Activated CD4-positive, alpha-beta T cell treated with anti-CD3 and anti-CD28 coated beads, Interleukin-2, amount 10 ng/mL, durations not matched to agents 7 days and 5 days (primary cell): ENCODE measurements at regions not wholly inside any gene's neighbourhood (a gene's known extent, or its start where the extent isn't known, plus 50 kb on each side); places are given as distances from the start of the nearest gene placed in this dataset.
"Not testable (repeated sequence)": the region's sequence is repeated elsewhere in the genome, so short reads cannot be mapped to it uniquely, and the experiment has no call there.

Experiments used
- CTCF ChIA-PET: fragments of 350-600 bp; sonication (Branson Sonifier 250); formaldehyde crosslinking; loops from one replicate; lab custom pipeline; 2021; ENCODE audit warnings: antibody characterized with exemption; lab: Charles Lee
- POLR2A ChIA-PET: fragments of 350-600 bp; sonication (Branson Sonifier 250); formaldehyde crosslinking; loops from one replicate; lab custom pipeline; 2021; ENCODE audit warnings: antibody characterized with exemption; lab: Charles Lee
- DNase-seq: peaks from one replicate; pipeline ENCODE4 v3.0.0-alpha.2; 2020
- H3K27ac Mint-ChIP-seq: one replicate; pipeline ENCODE4 v1.8.0; 2021; ENCODE audit warnings: mild to moderate bottlenecking, moderate library complexity, mixed read lengths
- H3K27me3 Mint-ChIP-seq: one replicate; pipeline ENCODE4 v1.8.0; 2021; ENCODE audit warnings: mixed read lengths
- H3K36me3 Mint-ChIP-seq: one replicate; pipeline ENCODE4 v1.8.0; 2021; ENCODE audit warnings: low read depth, mixed read lengths
- H3K4me1 Mint-ChIP-seq: one replicate; pipeline ENCODE4 v1.8.0; 2021; ENCODE audit warnings: mixed read lengths
- H3K4me3 Mint-ChIP-seq: one replicate; pipeline ENCODE4 v1.8.0; 2021; ENCODE audit warnings: mild to moderate bottlenecking, moderate library complexity, mixed read lengths
- H3K9me3 Mint-ChIP-seq: one replicate; pipeline ENCODE4 v1.8.0; 2021; ENCODE audit warnings: mixed read lengths

- CTCF ChIA-PET, H3K4me3 Mint-ChIP-seq, H3K27ac Mint-ChIP-seq, H3K36me3 Mint-ChIP-seq, DNase-seq, POLR2A ChIA-PET, H3K27me3 Mint-ChIP-seq, H3K4me1 Mint-ChIP-seq, H3K9me3 Mint-ChIP-seq: not testable (repeated sequence)
These were observed 149.4 kb upstream of the G2E3 start for GRCh38 chr14:30409508-30410015.

GRCh38 chr14:30410986-30411385, 148.0 kb upstream of the G2E3 start:
- ChIA-PET POLR2A (no interaction called here), CTCF (interaction anchor here (0.6 kb wide), 1 partner anchor 36 kb away, joined by 3 read pairs; no protein-coding TSS in a partner anchor)
- H3K27ac Mint-ChIP-seq, result no peak overlapping the region

GRCh38 chr14:30413184-30413583, 145.8 kb upstream of the G2E3 start:
- H3K36me3 Mint-ChIP-seq, POLR2A ChIA-PET, DNase-seq, H3K27me3 Mint-ChIP-seq, H3K9me3 Mint-ChIP-seq, H3K27ac Mint-ChIP-seq, H3K4me1 Mint-ChIP-seq, H3K4me3 Mint-ChIP-seq: not testable (repeated sequence)
- CTCF ChIA-PET, result interaction anchor here (0.6 kb wide), 1 partner anchor 14 kb away, joined by 3 read pairs; no protein-coding TSS in a partner anchor

More at GRCh38 chr14:30410986-30411385, 148.0 kb upstream of the G2E3 start:
- Mint-ChIP-seq H3K9me3 (no peaks in the 10 kb centered on the region), H3K4me1 (no peaks in the 10 kb centered on the region), H3K4me3 (no peak overlapping the region), H3K27me3 (peaks cover 3% of the 10 kb centered on the region), H3K36me3 (no peaks in the 10 kb centered on the region)
- DNase-seq, result no peak

- Mint-ChIP-seq H3K27me3 (peaks cover 6% of the 10 kb centered on the region), H3K4me1 (no peaks in the 10 kb centered on the region), H3K9me3 (no peaks in the 10 kb centered on the region), H3K36me3 (no peaks in the 10 kb centered on the region), H3K4me3 (no peak overlapping the region), H3K27ac (no peak overlapping the region)
- DNase-seq, result no peak
- ChIA-PET CTCF (no interaction called here), POLR2A (no interaction called here)
These were observed 141.8 kb upstream of the G2E3 start for GRCh38 chr14:30417121-30417520.

GRCh38 chr14:30417999-30418398, 141.0 kb upstream of the G2E3 start:
- Mint-ChIP-seq H3K27ac (no peak overlapping the region), H3K27me3 (peaks cover 6% of the 10 kb centered on the region), H3K36me3 (no peaks in the 10 kb centered on the region), H3K4me3 (no peak overlapping the region), H3K9me3 (no peaks in the 10 kb centered on the region), H3K4me1 (no peaks in the 10 kb centered on the region)
- ChIA-PET POLR2A (no interaction called here), CTCF (no interaction called here)
- DNase-seq, result no peak

- H3K4me3 Mint-ChIP-seq, result no peak overlapping the region
- no peak for DNase-seq
- no peaks in the 10 kb centered on the region for H3K4me1 Mint-ChIP-seq
- no peaks in the 10 kb centered on the region for H3K36me3 Mint-ChIP-seq
- peaks cover 6% of the 10 kb centered on the region for H3K27me3 Mint-ChIP-seq
- H3K9me3 Mint-ChIP-seq, result no peaks in the 10 kb centered on the region
- no peak overlapping the region for H3K27ac Mint-ChIP-seq
- POLR2A ChIA-PET, result no interaction called here
- CTCF ChIA-PET, result no interaction called here
These were observed 139.9 kb upstream of the G2E3 start for GRCh38 chr14:30419037-30419436.

- CTCF ChIA-PET, result no interaction called here
These were observed 138.4 kb upstream of the G2E3 start for GRCh38 chr14:30420515-30420914.

GRCh38 chr14:30426463-30426862, 132.5 kb upstream of the G2E3 start:
- Mint-ChIP-seq H3K27ac (no peak overlapping the region), H3K27me3 (peaks cover 16% of the 10 kb centered on the region), H3K4me1 (no peaks in the 10 kb centered on the region), H3K9me3 (no peaks in the 10 kb centered on the region), H3K36me3 (no peaks in the 10 kb centered on the region), H3K4me3 (no peak overlapping the region)
- POLR2A ChIA-PET, result no interaction called here
- CTCF ChIA-PET, result no interaction called here
- no peak for DNase-seq

More at GRCh38 chr14:30420515-30420914, 138.4 kb upstream of the G2E3 start:
- Mint-ChIP-seq H3K36me3 (no peaks in the 10 kb centered on the region), H3K4me3 (no peak overlapping the region), H3K27ac (no peak overlapping the region), H3K27me3 (peaks cover 8% of the 10 kb centered on the region), H3K9me3 (no peaks in the 10 kb centered on the region), H3K4me1 (no peaks in the 10 kb centered on the region)
- POLR2A ChIA-PET, result no interaction called here
- no peak for DNase-seq

GRCh38 chr14:30427401-30427800, 131.6 kb upstream of the G2E3 start:
- DNase-seq, result no peak
- Mint-ChIP-seq H3K36me3 (no peaks in the 10 kb centered on the region), H3K27ac (no peak overlapping the region), H3K4me1 (no peaks in the 10 kb centered on the region), H3K9me3 (no peaks in the 10 kb centered on the region), H3K4me3 (no peak overlapping the region), H3K27me3 (peaks cover 16% of the 10 kb centered on the region)
- POLR2A ChIA-PET, result no interaction called here
- CTCF ChIA-PET, result no interaction called here

- Mint-ChIP-seq H3K27me3 (peaks cover 16% of the 10 kb centered on the region), H3K4me3 (no peak overlapping the region), H3K27ac (no peak overlapping the region), H3K4me1 (no peaks in the 10 kb centered on the region), H3K9me3 (no peaks in the 10 kb centered on the region), H3K36me3 (no peaks in the 10 kb centered on the region)
- DNase-seq, result no peak
- CTCF ChIA-PET, result interaction anchor here (0.7 kb wide), 1 partner anchor 98 kb away, joined by 3 read pairs; no protein-coding TSS in a partner anchor
- POLR2A ChIA-PET, result no interaction called here
These were observed 131.1 kb upstream of the G2E3 start for GRCh38 chr14:30427846-30428245.

GRCh38 chr14:30431552-30431951, 127.4 kb upstream of the G2E3 start:
- CTCF ChIA-PET, result no interaction called here
- H3K4me1 Mint-ChIP-seq, result no peaks in the 10 kb centered on the region

GRCh38 chr14:30440961-30441360, 118.0 kb upstream of the G2E3 start:
- Mint-ChIP-seq H3K27me3 (peaks cover 16% of the 10 kb centered on the region), H3K36me3 (no peaks in the 10 kb centered on the region), H3K4me3 (no peak overlapping the region), H3K27ac (no peak overlapping the region), H3K9me3 (no peaks in the 10 kb centered on the region), H3K4me1 (no peaks in the 10 kb centered on the region)
- CTCF ChIA-PET, result no interaction called here
- POLR2A ChIA-PET, result no interaction called here
- DNase-seq, result no peak

More at GRCh38 chr14:30431552-30431951, 127.4 kb upstream of the G2E3 start:
- Mint-ChIP-seq H3K9me3 (no peaks in the 10 kb centered on the region), H3K4me3 (no peak overlapping the region), H3K36me3 (no peaks in the 10 kb centered on the region), H3K27me3 (peaks cover 13% of the 10 kb centered on the region), H3K27ac (no peak overlapping the region)
- no peak for DNase-seq
- POLR2A ChIA-PET, result no interaction called here

- Mint-ChIP-seq H3K4me3 (no peak overlapping the region), H3K9me3 (no peaks in the 10 kb centered on the region), H3K27ac (no peak overlapping the region), H3K36me3 (no peaks in the 10 kb centered on the region), H3K27me3 (peaks cover 20% of the 10 kb centered on the region), H3K4me1 (no peaks in the 10 kb centered on the region)
- POLR2A ChIA-PET, result no interaction called here
- DNase-seq, result no peak
- CTCF ChIA-PET, result interaction anchor here (0.6 to 1.3 kb wide), 3 partner anchors 9 to 279 kb away, joined by 3 read pairs; no protein-coding TSS in a partner anchor
These were observed 115.5 kb upstream of the G2E3 start for GRCh38 chr14:30443368-30444007.

GRCh38 chr14:30444451-30444850, 114.5 kb upstream of the G2E3 start:
- DNase-seq, result no peak
- POLR2A ChIA-PET, result no interaction called here
- H3K27me3 Mint-ChIP-seq, result peaks cover 20% of the 10 kb centered on the region
- H3K9me3 Mint-ChIP-seq, result no peaks in the 10 kb centered on the region
- no peaks in the 10 kb centered on the region for H3K36me3 Mint-ChIP-seq
- no peaks in the 10 kb centered on the region for H3K4me1 Mint-ChIP-seq
- CTCF ChIA-PET, result no interaction called here
- no peak overlapping the region for H3K4me3 Mint-ChIP-seq
- H3K27ac Mint-ChIP-seq, result no peak overlapping the region
